Upper lobe of right lung (tissue), 1 donor: ENCODE measurements at regions not wholly inside any gene's neighbourhood (a gene's known extent, or its start where the extent isn't known, plus 50 kb on each side); places are given as distances from the start of the nearest gene placed in this dataset.

ENCODE experiments used
- ATAC-seq: fragments of 200-7000 bp; cut with Tn5 transposase; one replicate; pipeline ENCODE4 v1.9.1; 2020; ENCODE audit warnings: mild to moderate bottlenecking, moderate library complexity
- DNase-seq: peaks from one replicate; pipeline ENCODE4 v3.0.0-alpha.2; 2020
- H3K27ac ChIP-seq: fragments of 200-600 bp; one replicate; pipeline ENCODE4 v1.8.0; 2022
- H3K27me3 ChIP-seq: fragments of 200-600 bp; one replicate; pipeline ENCODE4 v1.8.0; 2022; ENCODE audit warnings: mild to moderate bottlenecking
- H3K36me3 ChIP-seq: fragments of 200-600 bp; one replicate; pipeline ENCODE4 v1.8.0; 2022
- H3K4me1 ChIP-seq: fragments of 200-600 bp; one replicate; pipeline ENCODE4 v1.8.0; 2022
- H3K4me3 ChIP-seq: fragments of 200-600 bp; one replicate; pipeline ENCODE4 v1.8.0; 2022; ENCODE audit warnings: mild to moderate bottlenecking
- H3K9me3 ChIP-seq: fragments of 200-600 bp; one replicate; pipeline ENCODE4 v1.8.0; 2022
- CTCF ChIP-seq: fragments of 200-600 bp; IDR thresholded peaks from one replicate; pipeline ENCODE4 v1.8.0; 2022; ENCODE audit warnings: antibody characterized with exemption
- intact Hi-C: fragments of 100-400 bp; cut with DNase I; formaldehyde crosslinking; loops from one replicate; pipeline ENCODE4 v1.11.0; 2022
- donor health status: DM: no; HTN: yes; CAD: no; lungs with severe emphysema.

- Histone ChIP-seq H3K9me3 (no peaks in the 10 kb centered on the region), H3K4me1 (no peaks in the 10 kb centered on the region), H3K4me3 (no peak overlapping the region), H3K27ac (no peak overlapping the region), H3K36me3 (no peaks in the 10 kb centered on the region), H3K27me3 (no peaks in the 10 kb centered on the region)
- intact Hi-C loops = no loop called here
- no peak for DNase-seq
- TF ChIP-seq CTCF = no peak
- ATAC-seq = no peak
Measured at GRCh38 chr2:22628221-22628620, 756.8 kb upstream of the KLHL29 start.

- no peak for TF ChIP-seq CTCF
Measured at GRCh38 chr2:22628906-22629305, 756.1 kb upstream of the KLHL29 start.

GRCh38 chr2:22634167-22634566 is 750.8 kb upstream of the KLHL29 start:
- no peak for DNase-seq
- ATAC-seq = no peak
- Histone ChIP-seq H3K9me3 (no peaks in the 10 kb centered on the region), H3K27ac (no peak overlapping the region), H3K4me3 (no peak overlapping the region), H3K36me3 (no peaks in the 10 kb centered on the region), H3K4me1 (no peaks in the 10 kb centered on the region), H3K27me3 (no peaks in the 10 kb centered on the region)
- TF ChIP-seq CTCF = no peak
- intact Hi-C loops = no loop called here

More at GRCh38 chr2:22628906-22629305, 756.1 kb upstream of the KLHL29 start:
- Histone ChIP-seq H3K9me3 (no peaks in the 10 kb centered on the region), H3K4me3 (no peak overlapping the region), H3K4me1 (no peaks in the 10 kb centered on the region), H3K36me3 (no peaks in the 10 kb centered on the region), H3K27ac (no peak overlapping the region), H3K27me3 (no peaks in the 10 kb centered on the region)
- intact Hi-C loops = no loop called here
- no peak for DNase-seq
- ATAC-seq = no peak

GRCh38 chr2:22656426-22656825 is 728.6 kb upstream of the KLHL29 start:
- no peak for TF ChIP-seq CTCF
- Histone ChIP-seq H3K36me3 (no peaks in the 10 kb centered on the region), H3K9me3 (no peaks in the 10 kb centered on the region), H3K4me3 (no peak overlapping the region), H3K27ac (no peak overlapping the region), H3K27me3 (no peaks in the 10 kb centered on the region), H3K4me1 (no peaks in the 10 kb centered on the region)
- ATAC-seq (no peak), DNase-seq (no peak)
- intact Hi-C loops = no loop called here

- intact Hi-C loops = no loop called here
Measured at GRCh38 chr2:22673529-22673928, 711.5 kb upstream of the KLHL29 start.

More at GRCh38 chr2:22673529-22673928, 711.5 kb upstream of the KLHL29 start:
- Histone ChIP-seq H3K27me3 (no peaks in the 10 kb centered on the region), H3K4me3 (no peak overlapping the region), H3K4me1 (no peaks in the 10 kb centered on the region), H3K9me3 (no peaks in the 10 kb centered on the region), H3K27ac (no peak overlapping the region), H3K36me3 (no peaks in the 10 kb centered on the region)
- DNase-seq = no peak
- TF ChIP-seq CTCF = no peak
- ATAC-seq = no peak
